ENCODE measurements at regions not wholly inside any gene's neighbourhood (a gene's known extent, or its start where the extent isn't known, plus 50 kb on each side); places are given as distances from the start of the nearest gene placed in this dataset.
"Not testable (repeated sequence)": the region's sequence is repeated elsewhere in the genome, so short reads cannot be mapped to it uniquely, and the experiment has no call there.

DNA sequence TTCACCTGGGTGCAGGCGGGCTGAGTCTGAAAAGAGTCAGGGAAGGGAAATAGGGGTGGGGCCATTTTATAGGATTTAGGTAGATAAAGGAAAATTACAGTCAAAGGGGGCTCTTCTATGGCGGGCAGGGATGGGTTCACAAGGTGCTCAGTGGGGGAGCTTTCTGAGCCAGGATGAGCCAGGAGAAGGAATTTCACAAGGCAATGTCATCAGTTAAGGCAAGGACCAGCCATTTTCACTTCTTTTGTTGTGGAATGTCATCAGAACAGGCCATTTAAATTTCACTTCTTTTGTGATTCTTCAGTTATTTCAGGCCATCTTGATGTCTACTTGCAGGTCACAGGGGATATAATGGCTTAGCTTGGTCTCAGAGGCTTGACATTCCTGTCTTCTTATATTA lies 66.4 kb downstream of the PPIAL4A start:
- H3K27me3 Mint-ChIP-seq; CTCF ChIA-PET; H3K9me3 Mint-ChIP-seq; H3K4me3 Mint-ChIP-seq; H3K36me3 Mint-ChIP-seq; H3K4me1 Mint-ChIP-seq (ENCODE audit: low read depth); POLR2A ChIA-PET; intact Hi-C loops (cut with micrococcal nuclease); DNase-seq; H3K27ac Mint-ChIP-seq: not testable (repeated sequence)

DNA sequence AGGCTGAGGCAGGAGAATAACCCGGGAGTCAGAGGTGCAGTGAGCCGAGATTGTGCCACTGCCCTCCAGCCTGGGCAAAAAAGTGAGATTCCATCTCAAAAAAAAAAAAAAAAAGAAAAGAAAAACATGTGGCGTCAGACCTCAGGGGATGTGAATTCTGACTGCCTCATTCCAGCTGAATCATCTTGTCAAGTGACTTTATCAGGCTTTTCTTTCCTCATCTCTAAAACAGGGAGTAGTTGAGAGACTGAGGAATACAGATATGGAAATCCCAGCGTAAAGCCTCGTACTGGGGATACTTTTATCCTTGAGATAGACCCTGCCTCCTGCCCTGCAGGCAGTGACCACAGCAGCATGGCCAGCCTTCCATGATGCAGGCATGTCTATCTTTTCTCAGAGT lies 76.4 kb downstream of the PPIAL4A start:
- H3K9me3 Mint-ChIP-seq; H3K27me3 Mint-ChIP-seq; intact Hi-C loops (cut with micrococcal nuclease); CTCF ChIA-PET; POLR2A ChIA-PET; H3K36me3 Mint-ChIP-seq; H3K4me1 Mint-ChIP-seq (ENCODE audit: low read depth); H3K27ac Mint-ChIP-seq; DNase-seq; H3K4me3 Mint-ChIP-seq: not testable (repeated sequence)

DNA sequence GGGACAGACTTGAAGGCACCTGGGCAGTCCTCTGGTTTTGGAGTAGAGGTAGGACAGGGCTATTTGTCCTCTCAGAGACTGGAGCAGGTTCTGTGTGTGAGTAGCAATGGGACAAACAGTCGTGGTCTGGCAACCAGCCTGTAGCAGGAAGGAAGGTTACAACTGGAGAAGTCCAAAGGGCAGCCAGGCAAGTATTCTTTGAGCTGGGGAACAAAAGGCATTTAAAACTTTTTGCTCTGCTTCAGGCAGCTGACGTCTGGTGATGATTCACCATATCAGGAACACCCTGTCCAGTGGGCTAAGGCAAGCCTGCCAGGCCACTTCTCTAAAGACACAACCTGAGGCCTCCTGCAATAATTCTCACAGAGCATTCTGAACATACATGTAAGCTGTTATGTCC lies 83.3 kb downstream of the PPIAL4A start:
- H3K36me3 Mint-ChIP-seq; H3K9me3 Mint-ChIP-seq; H3K4me3 Mint-ChIP-seq; DNase-seq; POLR2A ChIA-PET; H3K27ac Mint-ChIP-seq; CTCF ChIA-PET; H3K27me3 Mint-ChIP-seq; H3K4me1 Mint-ChIP-seq (ENCODE audit: low read depth); intact Hi-C loops (cut with micrococcal nuclease): not testable (repeated sequence)

DNA sequence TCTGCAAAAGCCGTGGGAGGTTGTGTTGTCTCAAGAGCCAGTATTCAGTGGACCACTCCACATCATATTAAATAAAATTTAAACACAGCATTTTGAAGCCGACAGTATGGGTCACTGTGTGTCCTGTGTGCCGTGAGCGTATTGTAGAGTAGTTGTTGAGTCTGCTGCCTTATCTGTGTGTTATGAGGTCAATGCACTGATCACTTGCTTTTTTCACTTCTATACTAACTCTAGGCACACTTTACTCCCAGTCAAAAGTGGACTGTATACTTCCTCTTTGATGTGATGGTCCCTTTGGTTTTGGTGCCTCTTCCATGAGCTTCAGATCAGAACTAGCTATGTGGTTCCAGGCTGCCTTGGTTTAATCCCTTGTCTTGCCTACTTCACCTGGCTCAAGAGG lies 84.3 kb downstream of the PPIAL4A start:
- H3K4me1 Mint-ChIP-seq (ENCODE audit: low read depth); intact Hi-C loops (cut with micrococcal nuclease); H3K27ac Mint-ChIP-seq; H3K36me3 Mint-ChIP-seq; DNase-seq; H3K4me3 Mint-ChIP-seq; H3K9me3 Mint-ChIP-seq; CTCF ChIA-PET; H3K27me3 Mint-ChIP-seq; POLR2A ChIA-PET: not testable (repeated sequence)

DNA sequence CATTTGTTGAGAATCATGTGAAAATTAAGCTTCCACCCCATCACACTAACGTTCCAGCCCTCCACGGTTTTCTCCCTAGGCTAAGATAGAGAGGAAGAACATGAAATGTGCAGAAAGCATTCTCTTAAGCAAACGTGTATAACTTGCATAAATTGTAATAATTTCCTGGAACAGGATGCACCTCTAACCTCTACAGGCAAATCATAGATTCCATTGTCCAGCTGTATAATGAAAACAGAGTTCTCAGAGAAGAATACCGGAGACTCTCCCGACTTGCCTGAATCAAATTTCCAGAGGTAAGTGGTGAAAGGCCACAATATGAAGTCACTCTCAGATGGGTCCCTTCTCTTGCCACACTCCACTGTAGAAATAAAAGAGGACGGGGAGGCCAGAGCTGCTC lies 87.7 kb downstream of the PPIAL4A start:
- CTCF ChIA-PET; H3K27ac Mint-ChIP-seq; H3K4me3 Mint-ChIP-seq; DNase-seq; H3K9me3 Mint-ChIP-seq; H3K4me1 Mint-ChIP-seq (ENCODE audit: low read depth); H3K36me3 Mint-ChIP-seq; intact Hi-C loops (cut with micrococcal nuclease); POLR2A ChIA-PET; H3K27me3 Mint-ChIP-seq: not testable (repeated sequence)

DNA sequence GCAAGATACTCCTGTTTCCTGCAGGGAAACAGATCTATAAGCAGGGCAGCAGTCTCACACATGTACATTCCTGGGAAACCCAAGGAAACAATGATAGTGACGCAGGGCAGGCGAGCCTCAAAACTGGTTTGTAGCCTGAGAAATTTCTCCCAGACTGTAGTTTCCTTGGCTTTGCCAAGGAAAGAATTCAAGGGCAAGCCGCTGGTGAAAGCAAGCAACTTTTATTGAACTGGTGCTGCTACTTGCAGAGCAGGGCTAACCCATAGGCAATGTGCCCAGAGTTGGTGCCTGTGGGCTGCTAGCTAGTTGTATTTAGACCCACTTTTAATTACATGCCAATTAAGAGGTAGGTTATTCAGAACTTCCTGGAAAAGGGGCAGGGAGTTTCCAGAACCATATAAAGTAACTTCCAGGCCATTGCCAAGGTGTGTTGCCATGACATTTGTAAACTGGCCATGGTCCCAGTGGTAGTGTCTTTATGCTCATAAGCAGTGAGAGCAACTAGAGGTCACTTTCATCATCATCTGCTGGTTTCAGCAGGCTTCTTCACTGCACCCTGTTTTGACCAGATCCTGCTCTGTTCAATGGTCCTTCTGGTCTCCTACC lies 92.0 kb downstream of the PPIAL4A start:
- H3K4me3 Mint-ChIP-seq; DNase-seq; H3K4me1 Mint-ChIP-seq (ENCODE audit: low read depth); intact Hi-C loops (cut with micrococcal nuclease); H3K36me3 Mint-ChIP-seq; H3K27me3 Mint-ChIP-seq; H3K9me3 Mint-ChIP-seq; H3K27ac Mint-ChIP-seq; CTCF ChIA-PET; POLR2A ChIA-PET: not testable (repeated sequence)

DNA sequence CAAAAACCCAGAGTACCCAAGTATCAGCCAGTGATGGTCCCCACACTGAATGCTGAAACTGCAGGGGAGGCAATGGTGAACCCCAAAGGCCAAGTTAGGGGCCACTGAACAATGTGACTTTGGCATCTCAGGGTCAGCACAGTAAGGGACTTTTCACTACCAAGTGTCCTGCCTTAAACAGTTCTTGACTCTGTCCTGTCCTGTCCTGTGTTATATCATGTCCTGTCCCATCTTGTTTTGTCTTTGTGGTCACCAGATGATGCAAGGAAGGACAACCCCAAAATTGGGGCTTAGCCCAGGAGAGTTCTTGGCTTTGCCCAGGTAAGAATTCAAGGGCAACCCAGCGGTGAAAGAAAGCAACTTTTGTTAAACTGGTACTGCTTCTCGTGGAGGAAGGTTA lies 105.0 kb downstream of the PPIAL4A start:
- H3K4me3 Mint-ChIP-seq, CTCF ChIA-PET, DNase-seq: not testable (repeated sequence)

DNA sequence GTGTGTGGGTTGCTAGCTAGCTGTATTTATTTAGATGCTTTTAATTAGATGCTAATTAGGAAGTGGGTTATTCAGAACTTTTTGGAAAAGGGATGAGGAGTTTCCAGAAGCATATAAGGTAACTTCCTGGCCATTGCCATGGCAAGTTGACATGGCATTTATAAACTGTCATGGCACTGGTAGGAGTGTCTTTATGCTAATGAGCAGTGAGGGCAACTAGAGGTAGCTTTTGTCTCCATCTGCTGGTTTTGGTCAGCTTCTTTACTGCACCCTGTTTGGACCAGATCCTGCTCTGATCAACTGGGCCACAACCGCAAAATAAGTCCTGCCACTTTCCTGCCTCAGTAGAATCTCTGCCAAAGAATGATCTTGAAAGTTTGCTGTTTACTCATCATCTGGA lies 105.5 kb downstream of the PPIAL4A start:
- CTCF ChIA-PET; intact Hi-C loops (cut with micrococcal nuclease); H3K9me3 Mint-ChIP-seq; H3K27ac Mint-ChIP-seq; H3K4me1 Mint-ChIP-seq (ENCODE audit: low read depth); H3K36me3 Mint-ChIP-seq; DNase-seq; POLR2A ChIA-PET; H3K27me3 Mint-ChIP-seq; H3K4me3 Mint-ChIP-seq: not testable (repeated sequence)

More for the DNA sequence above, 105.0 kb downstream of the PPIAL4A start:
- H3K4me1 Mint-ChIP-seq (ENCODE audit: low read depth); H3K27me3 Mint-ChIP-seq; H3K27ac Mint-ChIP-seq; intact Hi-C loops (cut with micrococcal nuclease); H3K9me3 Mint-ChIP-seq; H3K36me3 Mint-ChIP-seq; POLR2A ChIA-PET: not testable (repeated sequence)

DNA sequence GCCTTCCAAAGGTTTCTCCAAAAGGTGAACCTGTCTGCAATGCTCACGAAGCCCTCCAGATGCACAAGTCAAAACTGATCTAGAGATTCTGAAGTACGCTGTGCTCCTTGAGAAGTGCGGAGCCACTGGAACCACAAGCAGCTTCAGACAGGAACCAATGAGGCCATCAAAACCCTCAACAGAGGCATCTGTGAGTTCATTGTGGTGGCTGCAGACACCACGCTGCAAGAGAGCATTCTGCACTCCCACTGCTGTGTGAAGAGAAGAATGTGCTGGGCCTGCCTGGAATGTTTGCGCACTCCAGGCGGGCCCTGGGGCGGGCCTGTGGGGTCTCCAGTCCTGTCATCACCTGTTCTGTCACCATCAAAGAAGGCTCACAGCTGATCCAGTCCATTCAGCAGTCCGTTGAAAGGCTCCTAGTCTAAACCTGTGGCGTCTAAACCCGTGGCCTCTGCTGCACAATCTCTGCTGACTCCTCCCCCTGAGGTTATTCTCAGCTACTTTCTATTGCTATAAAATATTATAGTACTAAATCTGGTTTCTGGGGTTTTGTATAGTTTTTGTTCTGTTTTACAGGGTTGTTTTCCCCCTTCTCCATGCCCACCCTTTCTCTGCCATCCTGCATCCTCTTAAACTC lies 111.6 kb downstream of the PPIAL4A start:
- H3K9me3 Mint-ChIP-seq; DNase-seq; CTCF ChIA-PET; H3K27me3 Mint-ChIP-seq; H3K27ac Mint-ChIP-seq; H3K4me1 Mint-ChIP-seq (ENCODE audit: low read depth); H3K4me3 Mint-ChIP-seq; POLR2A ChIA-PET; H3K36me3 Mint-ChIP-seq; intact Hi-C loops (cut with micrococcal nuclease): not testable (repeated sequence)

DNA sequence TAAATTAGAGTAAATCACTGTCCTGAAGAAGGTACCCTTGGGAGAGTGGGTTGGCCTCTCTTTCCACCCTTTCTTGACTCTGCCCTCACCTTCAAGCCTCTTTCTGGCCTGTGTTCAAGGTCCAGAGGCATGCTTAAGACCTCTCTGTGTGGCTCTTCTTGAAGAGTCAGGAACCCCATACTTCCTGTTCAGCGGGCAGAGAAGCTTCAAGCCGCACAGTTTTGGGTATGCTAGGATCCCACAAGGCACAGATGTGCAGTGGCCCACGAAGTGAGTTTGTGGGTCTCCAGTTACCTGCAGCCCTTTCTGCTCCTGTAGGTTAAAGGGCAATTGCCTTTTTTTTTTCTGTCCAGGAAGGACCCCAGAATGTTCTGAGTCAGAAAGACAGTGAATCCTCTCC lies 113.7 kb downstream of the PPIAL4A start:
- H3K27ac Mint-ChIP-seq; CTCF ChIA-PET; H3K9me3 Mint-ChIP-seq; H3K36me3 Mint-ChIP-seq; H3K4me1 Mint-ChIP-seq (ENCODE audit: low read depth); H3K4me3 Mint-ChIP-seq; H3K27me3 Mint-ChIP-seq; DNase-seq; POLR2A ChIA-PET; intact Hi-C loops (cut with micrococcal nuclease): not testable (repeated sequence)

DNA sequence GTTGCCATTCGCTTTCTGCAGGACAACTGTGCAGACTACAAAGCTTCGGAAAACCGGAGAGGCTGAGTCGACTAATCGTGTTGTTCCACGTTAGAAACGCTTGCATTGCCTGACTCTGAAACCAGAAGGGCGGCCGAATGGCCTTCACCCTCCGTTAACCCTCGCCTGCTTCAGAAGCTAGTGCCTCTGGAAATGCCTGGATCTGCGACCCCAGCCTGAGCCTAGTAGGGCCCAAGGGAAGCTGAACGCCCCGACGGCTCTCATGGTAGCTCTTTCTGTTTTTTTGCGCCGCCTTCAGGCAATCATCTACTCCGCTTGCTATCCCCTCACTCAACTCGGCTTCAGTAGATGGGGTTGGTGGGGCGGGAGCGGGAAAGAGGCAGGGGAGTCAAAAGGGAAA lies 117.3 kb downstream of the PPIAL4A start:
- DNase-seq; POLR2A ChIA-PET; H3K4me3 Mint-ChIP-seq; intact Hi-C loops (cut with micrococcal nuclease); H3K9me3 Mint-ChIP-seq; H3K27ac Mint-ChIP-seq; H3K27me3 Mint-ChIP-seq; H3K36me3 Mint-ChIP-seq; CTCF ChIA-PET: not testable (repeated sequence)
- peaks cover 11% of the 10 kb centered on the region for H3K4me1 Mint-ChIP-seq (ENCODE audit: low read depth)

DNA sequence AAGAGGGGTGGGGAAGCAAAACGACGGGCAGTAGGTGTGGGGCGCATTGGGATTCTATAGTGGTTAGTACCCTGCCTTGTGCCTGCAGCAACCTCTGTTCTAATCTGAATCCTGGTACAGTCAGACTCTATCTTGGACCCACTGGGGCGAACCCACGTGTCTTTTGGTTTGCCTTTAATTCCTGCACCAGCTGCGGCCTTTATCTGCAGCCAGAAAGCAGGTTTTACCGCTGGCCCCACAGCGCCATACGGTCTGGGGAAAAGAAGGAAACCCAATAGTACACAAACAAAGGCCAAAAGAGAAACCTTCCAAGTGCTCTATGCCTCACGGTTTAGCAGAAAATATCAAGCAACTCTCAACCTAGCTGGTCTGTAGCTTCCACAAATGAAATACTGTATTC lies 118.2 kb downstream of the PPIAL4A start:
- H3K9me3 Mint-ChIP-seq; H3K27me3 Mint-ChIP-seq; H3K36me3 Mint-ChIP-seq; H3K27ac Mint-ChIP-seq; DNase-seq; CTCF ChIA-PET; intact Hi-C loops (cut with micrococcal nuclease); POLR2A ChIA-PET: not testable (repeated sequence)
- Mint-ChIP-seq H3K4me3 (peak overlapping the region; percentile 73), H3K4me1 (ENCODE audit: low read depth) (peaks cover 11% of the 10 kb centered on the region)

DNA sequence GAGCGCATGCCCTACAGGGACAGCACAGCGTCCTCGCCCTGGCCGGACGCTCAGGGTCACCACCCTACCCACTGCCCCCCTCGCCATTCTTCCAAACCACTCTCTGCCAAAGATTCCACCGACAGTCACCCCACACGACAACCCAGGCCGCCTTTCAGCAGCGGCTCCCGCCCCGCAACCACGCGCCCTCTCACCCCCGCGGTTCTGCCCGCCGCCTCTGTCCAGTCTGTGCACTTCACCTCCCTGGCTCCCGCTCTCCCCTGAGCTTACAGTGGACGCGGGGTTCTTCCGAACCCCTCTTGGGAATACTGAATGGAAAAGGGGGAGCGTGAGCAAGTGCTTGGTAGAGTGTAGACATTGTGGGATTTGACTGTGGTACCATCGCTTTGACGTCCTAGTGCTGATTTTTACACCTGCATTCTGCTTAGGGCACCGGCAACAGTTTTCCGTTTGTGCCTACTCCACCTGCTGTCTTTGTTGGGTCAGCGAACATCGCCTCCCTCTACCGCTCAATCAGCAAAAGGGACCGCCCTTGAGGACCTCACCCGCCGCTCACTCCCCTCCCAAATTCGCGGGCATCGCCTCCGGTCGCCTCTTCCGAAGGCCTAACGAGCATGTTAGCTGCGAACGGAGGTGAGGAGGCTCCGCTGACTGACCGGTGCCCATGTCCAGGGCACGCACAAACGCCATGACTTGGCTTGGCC lies 119.1 kb downstream of the PPIAL4A start:
- CTCF ChIA-PET; H3K27me3 Mint-ChIP-seq; intact Hi-C loops (cut with micrococcal nuclease); H3K27ac Mint-ChIP-seq; POLR2A ChIA-PET; H3K9me3 Mint-ChIP-seq; H3K36me3 Mint-ChIP-seq: not testable (repeated sequence)
- Mint-ChIP-seq H3K4me1 (ENCODE audit: low read depth) (peaks cover 11% of the 10 kb centered on the region), H3K4me3 (peak overlapping the region; percentile 73)
- DNase-seq: peak; percentile 25

Measured in activated CD4-positive, alpha-beta memory T cell treated with anti-CD3 and anti-CD28 coated beads for 36 hours (primary cell).